A549 (cell line): ENCODE measurements at regions not wholly inside any gene's neighbourhood (a gene's known extent, or its start where the extent isn't known, plus 50 kb on each side); places are given as distances from the start of the nearest gene placed in this dataset.

Source experiments
- ATAC-seq, 2 experiments: fragments of 200-7000 bp in 1 of 2; fragments of >200 bp in 1 of 2; cut with Nextera tagmentation in 1 of 2; cut with Tn5 transposase in 1 of 2; 3 replicates each; pipeline versions ENCODE4 v1.8.0 to v1.9.1; 2018 to 2020; ENCODE audit warnings: mild to moderate bottlenecking in 1 of 2, moderate library complexity in 1 of 2
- CTCF ChIA-PET: fragments of 300-600 bp; sonication (Branson Sonifier 250); formaldehyde crosslinking; extraction: SDS; loops from one replicate; lab custom pipeline; 2021; ENCODE audit warnings: antibody characterized with exemption, inconsistent platforms; lab: Yijun Ruan, JAX
- POLR2A ChIA-PET: fragments of 350-600 bp; formaldehyde crosslinking; extraction: SDS; loops from one replicate; lab custom pipeline; 2021; ENCODE audit warnings: antibody characterized with exemption, inconsistent platforms; lab: Yijun Ruan, JAX
- DNase-seq, 2 experiments: peaks; one replicate each; pipeline versions ENCODE4 v3.0.0 to v3.0.0-alpha.2; 2011 to 2016; ENCODE audit warnings: low read depth in 1 of 2, low spot score in 1 of 2
- FAIRE-seq: peaks from 2 replicates; lab custom pipeline; 2011; peaks lifted over from hg19 to GRCh38; lab: Jason Lieb, UNC
- H3K27ac ChIP-seq, 2 experiments: fragments of >200 bp; sonication (Bioruptor Twin); formaldehyde crosslinking; 3 replicates each; pipeline ENCODE4 v1.5.1; 2016 to 2017
- H3K4me1 ChIP-seq: fragments of >200 bp; sonication (Bioruptor Twin); formaldehyde crosslinking; 3 replicates; pipeline ENCODE4 v1.6.1; 2016
- H3K4me2 ChIP-seq: fragments of >200 bp; sonication (Bioruptor Twin); formaldehyde crosslinking; 3 replicates; pipeline ENCODE4 v1.6.1; 2016
- H3K4me3 ChIP-seq: fragments of >200 bp; sonication (Bioruptor Twin); formaldehyde crosslinking; 3 replicates; pipeline ENCODE4 v1.5.1; 2016
- H3K9me3 ChIP-seq: fragments of >200 bp; sonication (Bioruptor Twin); formaldehyde crosslinking; 3 replicates; pipeline ENCODE4 v1.6.1; 2016
- BHLHE40 ChIP-seq: IDR thresholded peaks from 2 replicates; pipeline ENCODE4 v1.6.1; 2012; ENCODE audit warnings: low read depth, low read length, inconsistent platforms
- CBX2 ChIP-seq: fragments of 200-600 bp; sonication (generic); IDR thresholded peaks from 2 replicates; pipeline ENCODE4 v1.6.1; 2016; ENCODE audit warnings: low read depth, mild to moderate bottlenecking, borderline replicate concordance
- CEBPB ChIP-seq, 2 experiments: fragments of >200 bp in 1 of 2; sonication (Bioruptor Twin) in 1 of 2; formaldehyde crosslinking in 1 of 2; IDR thresholded peaks; 2 replicates each; pipeline ENCODE4 v1.6.1; 2012 to 2016
- CHD2 ChIP-seq: fragments of 150-350 bp; IDR thresholded peaks from 2 replicates; pipeline ENCODE4 v1.6.1; 2014; ENCODE audit warnings: low read length; ENCODE audit not compliant: partially characterized antibody
- EHMT2 ChIP-seq: fragments of 200-600 bp; sonication (generic); IDR thresholded peaks from 2 replicates; pipeline ENCODE4 v1.6.1; 2016; ENCODE audit warnings: antibody characterized with exemption, low read depth, mild to moderate bottlenecking, moderate library complexity
- FOSB ChIP-seq: fragments of 250-450 bp; sonication (Bioruptor Pico); IDR thresholded peaks from 2 replicates; pipeline ENCODE4 v1.5.0; 2020; ENCODE audit warnings: mild to moderate bottlenecking, moderate library complexity
- FOXS1 ChIP-seq: fragments of 250-450 bp; sonication (Bioruptor Pico); IDR thresholded peaks from 2 replicates; pipeline ENCODE4 v1.5.0; 2020; ENCODE audit warnings: mild to moderate bottlenecking, moderate library complexity
- HOXA7 ChIP-seq: fragments of 250-450 bp; sonication (Bioruptor Pico); IDR thresholded peaks from 2 replicates; pipeline ENCODE4 v1.5.0; 2020; ENCODE audit warnings: mild to moderate bottlenecking, moderate library complexity
- HOXB13 ChIP-seq: fragments of 250-450 bp; sonication (Bioruptor Pico); IDR thresholded peaks from 2 replicates; pipeline ENCODE4 v1.5.0; 2020; ENCODE audit warnings: low read depth, mild to moderate bottlenecking, moderate library complexity
- JUNB ChIP-seq: fragments of >200 bp; sonication (Bioruptor Twin); formaldehyde crosslinking; IDR thresholded peaks from 2 replicates; pipeline ENCODE4 v1.6.1; 2016
- KDM5A ChIP-seq: fragments of 200-600 bp; sonication (generic); IDR thresholded peaks from 2 replicates; pipeline ENCODE4 v1.6.1; 2016; ENCODE audit warnings: antibody characterized with exemption, mild to moderate bottlenecking
- NR3C1 ChIP-seq: fragments of >200 bp; sonication (Bioruptor Twin); formaldehyde crosslinking; IDR thresholded peaks from 3 replicates; pipeline ENCODE4 v1.6.1; 2017
- PBX3 ChIP-seq: IDR thresholded peaks from 2 replicates; pipeline ENCODE4 v1.6.1; 2012
- RARB ChIP-seq: fragments of 250-450 bp; sonication (Bioruptor Pico); IDR thresholded peaks from 2 replicates; pipeline ENCODE4 v1.8.0; 2021; ENCODE audit warnings: mild to moderate bottlenecking, moderate library complexity
- RFX5 ChIP-seq: fragments of 450-650 bp; IDR thresholded peaks from 2 replicates; pipeline ENCODE4 v1.7.1; 2014; ENCODE audit warnings: antibody characterized with exemption, mild to moderate bottlenecking, moderate library complexity
- TP53 ChIP-seq: fragments of 250-450 bp; sonication (Bioruptor Pico); IDR thresholded peaks from 2 replicates; pipeline ENCODE4 v1.5.0; 2021; ENCODE audit warnings: mild to moderate bottlenecking, moderate library complexity
- ZSCAN20 ChIP-seq: fragments of 250-450 bp; sonication (Bioruptor Pico); IDR thresholded peaks from 2 replicates; pipeline ENCODE4 v1.8.0; 2022; ENCODE audit warnings: mild to moderate bottlenecking, moderate library complexity
- WGBS: methylation state at CpG from one replicate; pipeline ENCODE4 v1.1.6; 2017; ENCODE audit errors: missing lambda C conversion rate; 5-methylcytosine and 5-hydroxymethylcytosine counted together
- TF ChIP-seq, protein P1 (sequence below): fragments of >200 bp; sonication (Bioruptor Twin); formaldehyde crosslinking; IDR thresholded peaks from 3 replicates; pipeline ENCODE4 v1.6.1; 2016
- TF ChIP-seq, protein P2 (sequence below): fragments of 200-600 bp; sonication (generic); IDR thresholded peaks from 2 replicates; pipeline ENCODE4 v1.6.1; 2016; ENCODE audit warnings: antibody characterized with exemption, mild to moderate bottlenecking, moderate library complexity
- TF ChIP-seq, protein P3 (sequence below): fragments of 250-450 bp; sonication (Bioruptor Pico); IDR thresholded peaks from 2 replicates; pipeline ENCODE4 v1.5.0; 2021; ENCODE audit warnings: mild to moderate bottlenecking, moderate library complexity, borderline replicate concordance

- H3K9me3 ChIP-seq, result no peaks in the 10 kb centered on the region
- no peak overlapping the region for H3K27ac ChIP-seq
- 57% methylated on average over 4 of the region's 4 CpGs for WGBS
- ChIA-PET CTCF (no interaction called here), POLR2A (no interaction called here)
- H3K4me1 ChIP-seq, result peaks cover 18% of the 10 kb centered on the region
- no peak for DNase-seq
- no peak for FAIRE-seq
- ATAC-seq, result no peak
- no peak overlapping the region for H3K4me2 ChIP-seq
- TF ChIP-seq ZSCAN20 (CRISPR knock-in tag) (no peak), PBX3 (no peak)
- no peak overlapping the region for H3K4me3 ChIP-seq
Observed at GRCh38 chr18:44541159-44541558, 139.5 kb upstream of the SETBP1 start.

- 0% methylated on average over 1 of the region's 1 CpG for WGBS
- FAIRE-seq (no peak), DNase-seq (no peak), ATAC-seq (no peak)
- POLR2A ChIA-PET, result no interaction called here
- no peak overlapping the region for H3K27ac ChIP-seq
- CTCF ChIA-PET, result no interaction called here
- no peak for TF ChIP-seq CBX2
- no peak for TF ChIP-seq EHMT2
- TF ChIP-seq FOSB, result no peak
- TF ChIP-seq PBX3, result no peak
- TF ChIP-seq NR3C1, result no peak
- TF ChIP-seq CEBPB (IDR thresholded peaks at IDR 0.05), result no peak
- no peak for TF ChIP-seq RFX5
- no peak for TF ChIP-seq KDM5A
- no peak for TF ChIP-seq HOXB13
- TF ChIP-seq, protein P1, sequence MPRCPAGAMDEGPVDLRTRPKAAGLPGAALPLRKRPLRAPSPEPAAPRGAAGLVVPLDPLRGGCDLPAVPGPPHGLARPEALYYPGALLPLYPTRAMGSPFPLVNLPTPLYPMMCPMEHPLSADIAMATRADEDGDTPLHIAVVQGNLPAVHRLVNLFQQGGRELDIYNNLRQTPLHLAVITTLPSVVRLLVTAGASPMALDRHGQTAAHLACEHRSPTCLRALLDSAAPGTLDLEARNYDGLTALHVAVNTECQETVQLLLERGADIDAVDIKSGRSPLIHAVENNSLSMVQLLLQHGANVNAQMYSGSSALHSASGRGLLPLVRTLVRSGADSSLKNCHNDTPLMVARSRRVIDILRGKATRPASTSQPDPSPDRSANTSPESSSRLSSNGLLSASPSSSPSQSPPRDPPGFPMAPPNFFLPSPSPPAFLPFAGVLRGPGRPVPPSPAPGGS, result no peak
- no peak overlapping the region for H3K4me2 ChIP-seq
- no peak overlapping the region for H3K4me3 ChIP-seq
- H3K4me1 ChIP-seq, result peaks cover 11% of the 10 kb centered on the region
- H3K9me3 ChIP-seq, result no peaks in the 10 kb centered on the region
Observed at GRCh38 chr18:44541781-44542180, 138.9 kb upstream of the SETBP1 start.

GRCh38 chr18:44543387-44543786 lies 137.3 kb upstream of the SETBP1 start:
- DNase-seq (no peak), ATAC-seq (no peak), FAIRE-seq (no peak)
- Histone ChIP-seq H3K4me3 (no peak overlapping the region), H3K4me2 (no peak overlapping the region), H3K4me1 (no peaks in the 10 kb centered on the region), H3K9me3 (no peaks in the 10 kb centered on the region), H3K27ac (no peak overlapping the region)
- TF ChIP-seq, protein P2, sequence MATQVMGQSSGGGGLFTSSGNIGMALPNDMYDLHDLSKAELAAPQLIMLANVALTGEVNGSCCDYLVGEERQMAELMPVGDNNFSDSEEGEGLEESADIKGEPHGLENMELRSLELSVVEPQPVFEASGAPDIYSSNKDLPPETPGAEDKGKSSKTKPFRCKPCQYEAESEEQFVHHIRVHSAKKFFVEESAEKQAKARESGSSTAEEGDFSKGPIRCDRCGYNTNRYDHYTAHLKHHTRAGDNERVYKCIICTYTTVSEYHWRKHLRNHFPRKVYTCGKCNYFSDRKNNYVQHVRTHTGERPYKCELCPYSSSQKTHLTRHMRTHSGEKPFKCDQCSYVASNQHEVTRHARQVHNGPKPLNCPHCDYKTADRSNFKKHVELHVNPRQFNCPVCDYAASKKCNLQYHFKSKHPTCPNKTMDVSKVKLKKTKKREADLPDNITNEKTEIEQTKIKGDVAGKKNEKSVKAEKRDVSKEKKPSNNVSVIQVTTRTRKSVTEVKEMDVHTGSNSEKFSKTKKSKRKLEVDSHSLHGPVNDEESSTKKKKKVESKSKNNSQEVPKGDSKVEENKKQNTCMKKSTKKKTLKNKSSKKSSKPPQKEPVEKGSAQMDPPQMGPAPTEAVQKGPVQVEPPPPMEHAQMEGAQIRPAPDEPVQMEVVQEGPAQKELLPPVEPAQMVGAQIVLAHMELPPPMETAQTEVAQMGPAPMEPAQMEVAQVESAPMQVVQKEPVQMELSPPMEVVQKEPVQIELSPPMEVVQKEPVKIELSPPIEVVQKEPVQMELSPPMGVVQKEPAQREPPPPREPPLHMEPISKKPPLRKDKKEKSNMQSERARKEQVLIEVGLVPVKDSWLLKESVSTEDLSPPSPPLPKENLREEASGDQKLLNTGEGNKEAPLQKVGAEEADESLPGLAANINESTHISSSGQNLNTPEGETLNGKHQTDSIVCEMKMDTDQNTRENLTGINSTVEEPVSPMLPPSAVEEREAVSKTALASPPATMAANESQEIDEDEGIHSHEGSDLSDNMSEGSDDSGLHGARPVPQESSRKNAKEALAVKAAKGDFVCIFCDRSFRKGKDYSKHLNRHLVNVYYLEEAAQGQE, result no peak
- TF ChIP-seq NR3C1 (no peak), CEBPB (IDR thresholded peaks at IDR 0.05) (no peak), FOXS1 (CRISPR knock-in tag) (no peak), RFX5 (no peak), JUNB (no peak), RARB (no peak), ZSCAN20 (CRISPR knock-in tag) (no peak), TP53 (CRISPR knock-in tag) (no peak), BHLHE40 (no peak), CHD2 (no peak), HOXA7 (CRISPR knock-in tag) (no peak)
- TF ChIP-seq, protein P1, result no peak
- TF ChIP-seq, protein P3, sequence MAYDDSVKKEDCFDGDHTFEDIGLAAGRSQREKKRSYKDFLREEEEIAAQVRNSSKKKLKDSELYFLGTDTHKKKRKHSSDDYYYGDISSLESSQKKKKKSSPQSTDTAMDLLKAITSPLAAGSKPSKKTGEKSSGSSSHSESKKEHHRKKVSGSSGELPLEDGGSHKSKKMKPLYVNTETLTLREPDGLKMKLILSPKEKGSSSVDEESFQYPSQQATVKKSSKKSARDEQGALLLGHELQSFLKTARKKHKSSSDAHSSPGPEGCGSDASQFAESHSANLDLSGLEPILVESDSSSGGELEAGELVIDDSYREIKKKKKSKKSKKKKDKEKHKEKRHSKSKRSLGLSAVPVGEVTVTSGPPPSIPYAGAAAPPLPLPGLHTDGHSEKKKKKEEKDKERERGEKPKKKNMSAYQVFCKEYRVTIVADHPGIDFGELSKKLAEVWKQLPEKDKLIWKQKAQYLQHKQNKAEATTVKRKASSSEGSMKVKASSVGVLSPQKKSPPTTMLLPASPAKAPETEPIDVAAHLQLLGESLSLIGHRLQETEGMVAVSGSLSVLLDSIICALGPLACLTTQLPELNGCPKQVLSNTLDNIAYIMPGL, result no peak
- ChIA-PET CTCF (no interaction called here), POLR2A (no interaction called here)
- 89% methylated on average over 2 of the region's 2 CpGs for WGBS
